HL-60 (cell line): ENCODE measurements at regions not wholly inside any gene's neighbourhood (a gene's known extent, or its start where the extent isn't known, plus 50 kb on each side); places are given as distances from the start of the nearest gene placed in this dataset.

Experiments used
- CTCF ChIP-seq: IDR thresholded peaks from one replicate; pipeline ENCODE4 v1.5.1; 2011; ENCODE audit warnings: low read length, control low read depth, inconsistent platforms; ENCODE audit not compliant: insufficient read depth
- GABPA ChIP-seq: IDR thresholded peaks from 2 replicates; pipeline ENCODE4 v1.6.1; 2012; ENCODE audit warnings: low read depth
- REST ChIP-seq: IDR thresholded peaks from 2 replicates; pipeline ENCODE4 v1.6.1; 2012; ENCODE audit warnings: low read depth; ENCODE audit not compliant: insufficient replicate concordance

GRCh38 chr1:219774386-219774785 is 154.0 kb downstream of the SLC30A10 start:
- TF ChIP-seq REST = no peak
- TF ChIP-seq GABPA = no peak
- no peak for TF ChIP-seq CTCF
